ENCODE measurements at regions not wholly inside any gene's neighbourhood (a gene's known extent, or its start where the extent isn't known, plus 50 kb on each side); places are given as distances from the start of the nearest gene placed in this dataset.

GRCh38 chr5:153340738-153341137 lies 149.7 kb upstream of the GRIA1 start:
- Histone ChIP-seq H4K20me1 (ENCODE audit: insufficient read depth) (no peaks in the 10 kb centered on the region), H3K79me2 (ENCODE audit: insufficient read depth, low read length) (no peaks in the 10 kb centered on the region), H3K4me1 (ENCODE audit: control insufficient read depth in 1 of 2, insufficient read depth in 2 of 2, low read length in 2 of 2) (no peaks in the 10 kb centered on the region; a peak in 1 of 4 replicates), H3K4me3 (replicated peaks in 1 of 2; ENCODE audit: low read depth in 1 of 2, low read length in 2 of 2) (no peak overlapping the region), H3K4me2 (ENCODE audit: low read length) (no peak overlapping the region), H3K27me3 (ENCODE audit: insufficient read depth, low read length) (0 out of 2 replicates have a peak, but pooled peaks cover 4% of the 10 kb centered on the region), H2AFZ (ENCODE audit: low read depth, low read length, poor library complexity, severe bottlenecking) (no peak overlapping the region), H3K27ac (ENCODE audit: low read depth, low read length) (no peak overlapping the region), H3K9ac (ENCODE audit: low read length) (no peak overlapping the region), H3K9me3 (ENCODE audit: control insufficient read depth in 1 of 2, insufficient read depth in 1 of 2, low read depth in 1 of 2, low read length in 2 of 2) (no peaks in the 10 kb centered on the region), H3K9me2 (ENCODE audit: insufficient read depth) (no peaks in the 10 kb centered on the region), H3K36me3 (ENCODE audit: control insufficient read depth in 1 of 2, insufficient read depth in 2 of 2, low read length in 2 of 2) (no peaks in the 10 kb centered on the region)
- DNase-seq (ENCODE audit: low read depth, low spot score) (no peak), ATAC-seq (no peak)
- no peak for TF ChIP-seq EZH2phosphoT487 (IDR thresholded peaks at IDR 0.05; ENCODE audit: borderline replicate concordance)
- TF ChIP-seq POLR2A (IDR thresholded peaks at IDR 0.05; ENCODE audit: borderline replicate concordance, extremely low read depth, insufficient read depth, insufficient read length): no peak
- TF ChIP-seq ZFX (IDR thresholded peaks at IDR 0.05): no peak
- no peak for TF ChIP-seq CEBPB (IDR thresholded peaks at IDR 0.05; ENCODE audit: low read depth)
- TF ChIP-seq CBX3 (IDR thresholded peaks at IDR 0.05; ENCODE audit: low read depth): no peak
- no peak for TF ChIP-seq SRF (IDR thresholded peaks at IDR 0.05; ENCODE audit: low read depth)
- no peak for TF ChIP-seq EGR1 (IDR thresholded peaks at IDR 0.05; ENCODE audit: low read depth)
- no peak for TF ChIP-seq SP1 (IDR thresholded peaks at IDR 0.05; ENCODE audit: low read depth)
- TF ChIP-seq ELF1 (IDR thresholded peaks at IDR 0.05; ENCODE audit: borderline replicate concordance, low read depth): no peak
- TF ChIP-seq SIN3A (IDR thresholded peaks at IDR 0.05; ENCODE audit: low read depth): no peak
- no peak for TF ChIP-seq YY1 (IDR thresholded peaks at IDR 0.05; ENCODE audit: extremely low read depth, insufficient replicate concordance, low read depth, low read length)
- no peak for TF ChIP-seq POLR2AphosphoS5 (IDR thresholded peaks at IDR 0.05; ENCODE audit: low read depth, low read length)
- no peak for TF ChIP-seq ZNF274 (IDR thresholded peaks at IDR 0.05; ENCODE audit: low read depth, low read length)
- no peak for TF ChIP-seq ZBTB33 (IDR thresholded peaks at IDR 0.05; ENCODE audit: extremely low read depth, insufficient replicate concordance, low read length)
- ChIA-PET RAD21 (ENCODE audit: low non-redundant PET in 1 of 2, low total read pairs in 2 of 2, uncharacterized antibody in 2 of 2, unreplicated experiment in 2 of 2) (no interaction called here), CTCF (no interaction called here), POLR2A (no interaction called here)
- no TSS peak for BruUV-seq (replicated peaks)
- intact Hi-C loops (cut with micrococcal nuclease): no loop called here
